D721Med (cell line): ENCODE measurements at regions not wholly inside any gene's neighbourhood (a gene's known extent, or its start where the extent isn't known, plus 50 kb on each side); places are given as distances from the start of the nearest gene placed in this dataset.

Experiments used
- DNase-seq: peaks from one replicate; pipeline ENCODE4 v3.0.0; 2011; ENCODE audit warnings: low spot score; ENCODE audit not compliant: insufficient read length
- FAIRE-seq: peaks from 2 replicates; lab custom pipeline; 2011; peaks lifted over from hg19 to GRCh38; lab: Jason Lieb, UNC
- TF ChIP-seq, protein P1 (sequence below): IDR thresholded peaks from 2 replicates; pipeline ENCODE4 v1.5.1; 2012; ENCODE audit warnings: mild to moderate bottlenecking, control low read depth; ENCODE audit not compliant: insufficient read depth; ENCODE audit errors: missing control alignments

DNA sequence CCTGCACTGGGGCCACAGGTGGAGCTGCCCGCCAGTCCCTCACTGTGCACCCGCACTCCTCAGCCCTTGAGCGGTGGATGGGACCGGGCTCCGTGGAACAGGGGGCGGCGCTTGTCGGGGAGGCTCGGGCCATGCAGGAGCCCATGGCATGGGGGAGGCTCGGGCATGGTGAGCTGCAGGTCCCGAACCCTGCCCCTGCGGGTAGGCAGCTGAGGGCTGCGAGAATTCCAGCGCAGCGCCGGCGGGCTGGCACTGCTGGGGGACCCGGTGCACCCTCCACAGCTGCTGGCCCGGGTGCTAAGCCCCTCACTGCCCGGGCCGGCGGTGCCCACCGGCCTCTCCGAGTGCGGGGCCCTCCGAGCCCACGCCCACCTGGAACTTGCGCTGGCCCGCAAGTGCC, 877.5 kb upstream of the PCDH9 start:
- FAIRE-seq (no peak), DNase-seq (no peak)
- TF ChIP-seq, protein P1, sequence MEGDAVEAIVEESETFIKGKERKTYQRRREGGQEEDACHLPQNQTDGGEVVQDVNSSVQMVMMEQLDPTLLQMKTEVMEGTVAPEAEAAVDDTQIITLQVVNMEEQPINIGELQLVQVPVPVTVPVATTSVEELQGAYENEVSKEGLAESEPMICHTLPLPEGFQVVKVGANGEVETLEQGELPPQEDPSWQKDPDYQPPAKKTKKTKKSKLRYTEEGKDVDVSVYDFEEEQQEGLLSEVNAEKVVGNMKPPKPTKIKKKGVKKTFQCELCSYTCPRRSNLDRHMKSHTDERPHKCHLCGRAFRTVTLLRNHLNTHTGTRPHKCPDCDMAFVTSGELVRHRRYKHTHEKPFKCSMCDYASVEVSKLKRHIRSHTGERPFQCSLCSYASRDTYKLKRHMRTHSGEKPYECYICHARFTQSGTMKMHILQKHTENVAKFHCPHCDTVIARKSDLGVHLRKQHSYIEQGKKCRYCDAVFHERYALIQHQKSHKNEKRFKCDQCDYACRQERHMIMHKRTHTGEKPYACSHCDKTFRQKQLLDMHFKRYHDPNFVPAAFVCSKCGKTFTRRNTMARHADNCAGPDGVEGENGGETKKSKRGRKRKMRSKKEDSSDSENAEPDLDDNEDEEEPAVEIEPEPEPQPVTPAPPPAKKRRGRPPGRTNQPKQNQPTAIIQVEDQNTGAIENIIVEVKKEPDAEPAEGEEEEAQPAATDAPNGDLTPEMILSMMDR = no peak

DNA sequence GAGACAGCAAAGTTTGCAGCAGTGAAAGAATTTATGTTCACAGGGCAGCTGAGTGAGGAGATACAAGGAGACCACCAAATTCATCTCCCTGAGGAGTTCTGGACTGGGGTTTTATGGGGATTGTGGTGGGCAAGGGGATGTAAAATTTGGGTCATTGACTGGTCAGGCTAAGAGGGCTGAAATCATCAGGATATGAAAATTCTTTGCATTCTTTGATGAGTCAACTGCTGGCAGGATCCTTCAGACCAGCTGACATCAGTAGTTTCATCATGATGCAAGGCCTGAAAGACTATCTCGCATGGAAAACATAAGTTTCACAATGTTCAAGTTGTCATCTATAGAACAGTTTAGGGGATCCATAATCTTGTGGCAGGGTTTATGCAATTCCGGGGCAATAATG, 869.5 kb upstream of the PCDH9 start:
- TF ChIP-seq, protein P1 = no peak
- DNase-seq (no peak), FAIRE-seq (no peak)

DNA sequence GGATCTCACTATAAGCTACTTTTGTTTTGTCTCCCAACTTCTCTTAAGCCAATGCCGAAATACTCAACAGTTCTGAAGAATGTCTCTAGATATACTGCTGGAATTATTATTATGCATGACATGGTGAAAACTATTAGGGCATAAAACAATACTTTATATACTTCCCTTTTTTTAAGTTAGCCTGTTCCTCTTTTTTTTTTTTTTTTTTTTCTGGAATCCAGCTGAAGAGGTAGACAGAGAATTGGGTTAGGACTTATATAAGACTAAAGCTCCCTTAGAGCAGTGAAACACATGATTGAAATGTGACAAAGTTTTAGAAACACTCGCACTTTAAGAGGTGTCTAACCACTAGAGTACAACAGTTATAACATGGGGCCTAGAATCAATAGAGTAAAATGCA, 850.9 kb upstream of the PCDH9 start:
- TF ChIP-seq, protein P1 = no peak
- FAIRE-seq = no peak
- no peak for DNase-seq

DNA sequence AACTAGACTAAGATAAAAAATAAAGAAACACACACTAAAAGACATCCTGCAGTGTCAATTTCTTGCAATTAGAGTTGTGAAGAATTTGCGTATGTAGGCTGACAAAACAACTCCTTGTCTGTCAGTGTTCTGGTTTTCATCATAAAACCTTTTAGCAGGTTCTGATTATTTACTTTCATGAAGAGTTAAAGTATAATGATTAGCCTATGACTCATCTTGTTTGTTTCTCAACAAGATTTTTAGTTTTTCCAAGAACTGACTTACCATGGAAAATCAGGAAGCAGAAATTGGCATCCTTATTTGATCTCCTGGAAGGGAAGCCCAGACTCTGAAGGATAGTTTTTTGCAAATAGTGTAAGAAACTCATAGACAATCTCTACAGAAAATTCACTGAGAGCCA, 848.7 kb upstream of the PCDH9 start:
- DNase-seq (no peak), FAIRE-seq (no peak)
- TF ChIP-seq, protein P1 = no peak

DNA sequence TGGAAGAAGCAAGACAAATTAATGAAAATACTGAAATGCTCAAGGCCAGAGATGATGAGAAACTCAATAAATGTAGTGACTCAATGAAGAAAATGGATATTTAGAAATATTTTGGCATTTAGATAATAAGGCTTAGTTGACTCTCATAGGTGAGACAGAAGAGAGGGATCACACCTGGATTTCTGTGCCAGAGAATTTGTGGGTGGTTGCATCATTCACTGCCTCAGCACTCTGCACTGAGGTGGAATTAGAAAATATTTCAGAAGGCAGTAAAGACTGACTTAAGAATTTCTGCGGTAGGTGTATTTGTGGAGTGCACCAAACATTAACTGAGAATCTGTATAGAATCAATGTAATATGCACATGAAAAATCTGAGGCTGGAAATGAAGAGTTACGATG, 848.3 kb upstream of the PCDH9 start:
- no peak for FAIRE-seq
- TF ChIP-seq, protein P1 = no peak

DNA sequence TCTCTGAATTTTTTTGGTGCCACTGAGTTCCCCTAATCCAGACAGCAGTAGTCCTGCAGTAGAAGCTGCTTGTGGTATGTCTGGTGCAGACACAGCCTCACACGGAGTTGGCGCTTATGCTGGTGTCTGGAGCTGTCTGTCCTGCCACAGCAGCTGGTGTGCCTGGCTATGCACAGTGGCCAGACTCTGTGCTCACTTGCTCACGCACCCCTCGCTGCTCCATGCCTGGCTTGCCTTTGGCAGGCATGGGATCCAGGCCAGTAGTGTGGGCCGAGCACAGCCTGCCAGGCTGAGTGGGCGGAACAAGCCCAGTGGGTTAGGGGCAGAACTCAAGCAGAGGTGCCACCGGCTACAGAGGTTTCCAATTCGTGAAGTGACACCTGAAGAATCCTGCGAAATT, 845.9 kb upstream of the PCDH9 start:
- FAIRE-seq (no peak), DNase-seq (no peak)
- TF ChIP-seq, protein P1 = no peak

More for the DNA sequence above, 848.3 kb upstream of the PCDH9 start:
- DNase-seq = no peak

DNA sequence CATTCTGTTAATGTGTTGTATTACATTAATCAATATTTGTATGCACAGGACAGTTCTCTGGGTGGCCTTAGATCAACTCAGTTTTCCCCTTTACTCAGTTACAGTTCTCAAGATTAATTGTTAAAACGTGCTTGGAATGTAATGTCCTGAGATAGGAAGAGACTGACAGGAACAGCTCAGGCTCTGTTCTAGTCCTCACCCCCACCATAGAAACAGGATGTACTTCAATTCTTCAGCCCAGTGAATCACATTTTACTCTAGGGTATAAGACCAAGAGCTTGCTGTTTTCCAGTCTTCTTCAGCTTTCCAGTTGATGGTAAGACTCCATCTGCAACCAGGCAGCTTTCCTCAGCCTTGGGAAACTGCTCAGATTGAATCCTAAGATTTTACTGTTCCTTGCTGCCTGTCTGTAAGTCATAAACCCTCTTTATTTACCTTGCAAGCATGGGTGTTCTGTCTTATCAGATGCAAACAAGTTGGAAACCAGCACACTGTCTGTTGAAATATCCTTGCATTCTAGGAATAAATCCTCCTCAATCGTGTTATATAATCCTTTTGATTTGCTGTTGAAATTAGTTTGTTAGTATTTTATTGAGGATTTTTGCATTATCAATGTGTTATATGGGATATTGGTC, 836.9 kb upstream of the PCDH9 start:
- DNase-seq = no peak
- no peak for FAIRE-seq
- TF ChIP-seq, protein P1 = no peak
